Right renal cortex interstitium (tissue), 3 donors: ENCODE measurements at regions not wholly inside any gene's neighbourhood (a gene's known extent, or its start where the extent isn't known, plus 50 kb on each side); places are given as distances from the start of the nearest gene placed in this dataset.

Experiments
- DNase-seq, 3 donors: peaks; one replicate each; pipeline ENCODE4 v3.0.0-alpha.2; 2013; ENCODE audit warnings: low read depth in 3 of 3, low spot score in 2 of 3

DNA sequence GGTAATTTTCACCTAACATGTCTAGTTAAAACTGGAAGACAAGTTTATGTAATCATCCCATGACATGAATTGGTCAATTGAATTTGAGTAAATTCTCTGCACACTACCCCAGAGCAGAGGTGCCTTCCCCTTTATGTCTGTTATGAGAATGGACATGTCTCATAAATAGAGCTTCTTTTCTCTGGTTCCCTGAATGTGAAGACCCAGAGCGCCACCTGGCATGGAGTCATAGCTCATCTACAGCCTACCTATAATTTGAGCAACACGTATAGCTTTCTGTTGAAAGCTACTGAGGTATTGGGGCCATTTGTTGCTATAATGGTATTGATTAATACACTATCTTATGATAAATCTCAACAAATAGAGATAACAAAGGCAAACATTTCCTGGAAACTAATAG is 626.5 kb upstream of the GALNTL6 start:
- DNase-seq, result no peak

DNA sequence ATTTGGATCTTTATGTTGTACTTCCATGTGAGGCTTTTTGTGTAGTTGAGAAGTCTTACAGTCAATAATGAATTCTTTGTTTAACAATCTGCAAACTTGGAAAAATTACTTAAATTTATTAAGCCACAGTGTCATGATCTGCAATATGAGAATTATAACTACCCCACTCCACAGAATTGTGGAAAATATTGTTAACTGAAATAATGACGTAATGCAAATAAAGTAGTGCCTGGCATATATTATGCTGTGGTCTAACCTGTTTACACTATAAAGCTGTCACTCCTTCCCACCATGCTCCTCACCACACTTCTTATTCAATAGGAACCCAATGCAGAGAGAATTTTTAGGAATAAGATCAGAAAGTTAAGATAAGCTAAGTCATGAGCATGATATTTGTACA is 632.1 kb upstream of the GALNTL6 start:
- no peak for DNase-seq

DNA sequence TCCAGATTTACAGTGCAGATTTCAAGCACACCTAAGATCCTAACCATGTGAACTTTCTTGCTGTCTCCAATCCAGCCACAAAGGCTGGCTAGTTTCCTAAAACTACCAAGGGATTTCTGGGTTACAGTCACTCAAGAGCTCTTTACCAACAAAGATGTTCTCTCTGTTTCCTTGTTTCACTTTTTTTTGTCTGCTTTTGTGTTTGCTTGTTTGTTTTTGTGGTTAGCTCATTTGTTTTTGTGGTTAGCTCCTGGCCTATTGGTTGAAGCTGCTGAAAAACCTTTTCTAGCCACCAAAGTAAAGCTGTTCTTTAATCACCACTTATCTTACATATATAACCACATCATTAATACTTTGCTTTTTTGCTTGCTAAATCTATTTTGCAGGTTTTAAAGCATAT is 642.5 kb upstream of the GALNTL6 start:
- no peak for DNase-seq

DNA sequence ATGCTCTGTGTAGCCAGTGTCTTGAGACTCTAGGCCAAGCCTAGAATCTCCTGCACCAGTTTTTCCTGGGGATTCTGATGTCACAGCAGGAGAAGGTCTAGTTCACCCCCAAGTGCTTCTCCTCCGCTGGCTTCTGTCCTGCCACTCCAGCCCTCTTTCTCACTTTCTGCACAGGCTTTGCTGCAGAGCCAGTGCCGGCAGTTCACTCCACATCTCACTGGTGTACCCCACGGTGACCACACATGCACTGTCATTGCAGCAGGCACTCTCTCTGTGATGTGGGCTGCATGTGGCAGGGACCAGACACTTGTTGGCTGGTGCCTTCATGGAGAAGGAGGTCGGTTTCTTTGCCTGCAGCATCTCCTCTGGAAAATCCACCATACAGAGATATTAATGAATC is 643.8 kb upstream of the GALNTL6 start:
- DNase-seq, result no peak

DNA sequence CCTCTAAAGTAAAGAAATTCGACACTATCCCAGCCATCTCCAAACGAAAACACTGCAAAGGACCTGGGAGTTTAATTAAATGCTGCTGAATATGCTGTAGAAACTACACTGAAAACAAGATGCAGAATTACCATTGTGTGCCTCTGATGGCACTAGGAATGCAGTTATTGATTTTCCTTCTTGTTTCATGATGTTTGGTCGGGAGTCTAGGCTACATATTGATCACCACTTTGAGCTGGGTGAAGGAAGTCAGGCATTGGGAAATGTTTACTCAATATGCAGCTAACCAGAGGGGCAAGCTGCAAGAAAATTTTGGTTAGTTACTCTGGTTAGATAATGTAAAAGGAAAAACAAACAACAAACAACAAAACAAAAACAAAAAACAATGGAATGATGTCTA is 650.7 kb upstream of the GALNTL6 start:
- DNase-seq, result no peak

DNA sequence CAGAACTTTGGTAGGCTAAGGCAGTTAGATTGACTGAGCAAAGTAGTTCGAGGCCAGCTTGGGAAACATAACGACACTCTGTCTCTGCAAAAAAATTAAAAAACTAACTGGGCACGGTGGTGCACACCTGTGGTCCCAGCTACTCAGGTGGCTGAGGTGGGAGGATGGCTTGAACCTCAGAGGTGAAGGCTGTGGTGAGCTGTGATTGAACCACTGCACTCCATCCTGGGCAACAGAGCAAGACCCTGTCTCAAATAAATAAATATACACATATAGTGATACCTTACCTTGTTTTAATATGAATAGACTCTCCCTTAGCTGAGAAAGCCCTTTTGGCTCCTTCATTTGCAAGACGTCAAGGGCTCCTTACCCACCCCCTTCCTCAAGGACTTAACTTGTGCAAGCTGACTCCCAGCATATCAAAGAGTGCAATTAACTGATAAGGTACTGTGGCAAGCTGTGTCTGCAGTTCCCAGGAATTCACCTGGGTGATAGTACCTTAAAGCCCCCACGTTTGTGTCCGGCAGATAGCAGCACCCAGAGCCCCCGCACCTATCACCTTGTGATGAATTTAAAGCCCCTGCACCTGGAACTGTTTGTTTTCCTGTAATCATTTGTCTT is 655.6 kb upstream of the GALNTL6 start:
- no peak for DNase-seq

DNA sequence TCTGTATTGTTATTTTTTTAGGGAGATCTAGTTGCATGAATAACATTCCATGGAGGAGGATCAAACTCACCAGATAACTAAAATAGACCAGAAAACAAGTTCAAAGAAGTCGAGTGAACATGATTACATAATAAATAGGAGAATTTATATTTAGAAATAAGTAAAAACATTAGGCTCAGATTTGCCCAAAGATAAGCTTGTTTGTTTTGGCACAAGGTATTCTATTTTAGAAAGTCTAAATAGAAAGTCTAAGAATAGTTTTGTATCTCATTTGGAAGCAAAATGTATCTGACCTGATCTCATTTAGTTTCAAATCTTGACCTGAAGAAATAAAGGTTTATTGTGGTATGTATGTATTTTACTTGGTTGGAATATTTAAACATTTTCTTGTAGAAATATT is 670.6 kb upstream of the GALNTL6 start:
- no peak for DNase-seq

DNA sequence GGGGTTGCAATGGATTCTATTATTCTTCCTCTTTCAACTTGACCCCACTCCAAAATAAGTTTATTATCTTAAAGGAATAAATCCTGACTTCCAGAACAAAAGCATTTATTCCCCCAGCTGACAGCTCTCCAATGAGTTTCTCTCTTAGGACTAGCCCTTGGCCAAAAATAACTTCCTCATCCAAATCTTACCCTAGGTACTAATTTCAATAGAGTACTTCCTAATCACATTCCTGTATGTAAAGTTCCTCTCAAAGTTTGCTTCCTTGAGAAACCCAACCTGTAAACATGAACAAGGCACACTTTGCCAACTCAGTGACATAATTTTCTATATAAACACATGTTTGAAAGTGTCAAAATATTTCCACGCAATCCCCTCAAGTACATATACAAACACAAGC is 671.2 kb upstream of the GALNTL6 start:
- DNase-seq, result no peak

DNA sequence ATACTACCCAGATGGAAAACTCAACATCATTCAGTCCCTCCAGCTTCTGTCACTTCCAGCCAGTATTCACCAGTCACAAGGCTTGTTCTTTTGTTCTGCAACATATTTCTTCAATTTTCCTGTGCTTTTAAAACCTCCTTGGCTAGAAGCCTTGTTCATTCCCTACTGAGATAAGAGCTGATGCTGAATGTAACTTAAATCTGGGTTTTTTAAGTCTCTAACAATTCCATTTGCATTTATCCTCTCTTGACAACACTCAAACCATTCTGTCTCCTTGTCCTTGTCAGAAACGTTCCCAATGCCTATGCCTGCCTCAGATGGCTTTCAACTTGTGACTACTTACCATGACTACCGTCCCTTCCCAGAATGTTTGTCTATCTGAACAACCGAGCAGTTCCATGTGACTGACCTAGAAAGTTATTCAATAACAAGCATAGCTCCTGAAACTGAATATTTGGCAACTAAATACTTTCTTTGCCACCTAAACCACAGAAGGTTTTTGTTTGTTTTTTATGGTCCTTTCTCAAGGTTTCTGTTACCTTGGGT is 682.9 kb upstream of the GALNTL6 start:
- DNase-seq, result peak; percentile 4 to 8 (median 7)

DNA sequence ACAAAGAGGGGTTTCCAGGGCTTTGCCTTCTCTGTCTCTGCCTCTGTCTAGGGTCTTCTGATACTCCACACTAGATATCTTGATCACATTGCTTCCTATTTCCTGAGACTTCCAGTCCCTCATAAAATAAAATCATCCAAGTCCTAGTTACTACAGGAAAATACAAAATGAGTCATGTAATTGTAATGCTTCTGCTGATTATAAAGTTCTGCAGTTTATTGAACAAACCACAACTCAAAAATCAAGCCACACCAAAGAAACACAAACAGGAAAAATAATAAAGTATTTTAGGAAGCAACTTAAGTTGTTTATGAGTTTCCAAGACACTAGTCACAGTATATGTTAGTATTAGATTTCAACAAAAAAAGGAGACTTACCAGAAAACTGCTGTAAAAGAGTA is 695.1 kb upstream of the GALNTL6 start:
- DNase-seq, result no peak

DNA sequence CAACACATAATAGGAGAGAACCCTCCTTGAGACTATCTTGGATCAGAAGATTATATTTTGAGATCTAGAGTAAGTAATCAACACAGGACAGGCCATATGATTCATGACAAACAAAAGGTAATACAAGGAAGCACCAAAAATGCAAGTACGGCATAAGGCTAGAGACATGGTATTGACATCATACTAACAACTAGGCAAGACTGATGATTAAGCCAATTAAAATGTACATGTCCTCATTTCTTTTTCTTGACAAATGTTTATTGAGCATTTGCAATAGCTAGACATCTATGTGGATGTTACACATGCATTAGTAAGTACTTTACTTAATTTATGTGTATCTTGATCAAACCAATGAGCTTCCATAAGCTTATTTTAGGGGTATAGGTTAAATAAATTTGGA is 695.7 kb upstream of the GALNTL6 start:
- no peak for DNase-seq

DNA sequence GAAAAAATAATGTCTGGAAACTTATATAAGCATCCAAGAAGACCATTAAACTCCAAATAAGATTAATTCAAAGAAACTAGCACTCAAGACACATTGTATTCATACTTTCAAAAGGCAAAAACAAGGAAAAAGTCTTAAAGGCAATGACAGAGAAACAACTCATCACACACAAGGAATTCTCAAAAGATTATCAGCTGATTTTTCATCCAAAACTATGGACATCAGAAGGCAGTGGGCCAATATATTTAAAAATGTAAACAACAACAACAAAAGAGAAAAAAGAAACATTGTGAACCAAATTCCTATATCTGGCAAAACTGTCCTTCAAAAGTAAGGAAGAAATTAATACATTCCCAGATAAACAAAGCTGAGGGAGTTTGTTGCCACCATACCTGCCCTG is 711.4 kb upstream of the GALNTL6 start:
- DNase-seq, result no peak

DNA sequence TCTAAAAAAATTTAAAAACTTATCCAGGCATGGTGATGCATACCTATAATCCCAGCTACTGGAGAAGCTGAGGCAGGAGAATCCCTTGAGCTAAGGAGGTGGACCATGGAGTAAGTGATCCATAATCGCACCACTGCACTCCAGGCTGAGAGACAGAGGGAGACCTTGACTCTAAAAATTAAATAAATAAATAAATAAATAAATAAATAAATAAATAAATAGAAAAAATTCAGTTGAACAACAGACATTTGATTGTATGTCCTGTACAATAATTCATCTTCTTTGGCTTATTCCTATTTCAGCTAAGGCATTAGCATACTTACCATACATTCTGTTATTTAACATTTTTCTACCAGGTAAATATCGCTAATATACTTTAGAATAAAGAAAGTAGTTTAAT is 726.1 kb upstream of the GALNTL6 start:
- no peak for DNase-seq

DNA sequence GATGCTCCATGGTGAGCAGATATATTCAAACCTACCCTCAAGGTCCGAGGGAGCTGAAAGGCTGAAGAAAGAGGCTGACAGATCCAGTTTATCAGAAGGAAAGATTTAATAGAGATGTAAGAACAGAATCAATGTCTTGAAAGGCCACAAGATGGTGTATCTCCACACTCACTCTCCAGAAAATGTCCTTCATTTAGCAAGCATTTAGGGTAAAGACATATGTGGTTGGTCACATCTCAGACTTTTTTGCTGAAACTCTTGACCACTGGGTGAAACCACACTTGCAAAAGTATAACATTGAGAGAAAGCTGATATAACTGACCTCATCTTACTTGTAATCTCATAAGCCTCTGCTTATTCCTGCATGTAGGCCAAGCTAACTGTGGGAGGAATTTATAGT is 745.8 kb upstream of the GALNTL6 start:
- no peak for DNase-seq

DNA sequence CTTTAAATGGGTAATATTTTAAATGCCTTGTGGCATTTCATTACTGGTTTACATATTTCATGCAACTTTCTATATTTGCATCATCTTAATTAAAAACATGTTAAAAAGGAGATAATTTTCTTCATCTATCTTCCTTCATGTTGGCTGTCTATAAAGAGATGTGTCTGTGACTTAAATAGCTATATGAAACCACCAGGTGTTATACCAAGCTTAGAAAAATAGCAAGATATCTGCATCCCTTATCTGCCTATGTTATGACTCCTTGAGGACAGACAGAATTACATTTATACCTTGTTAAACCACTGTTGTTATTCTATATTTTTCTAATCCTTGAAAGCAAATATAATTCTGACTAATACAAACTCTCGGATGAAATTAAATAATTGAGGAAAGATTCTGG is 763.8 kb upstream of the GALNTL6 start:
- DNase-seq, result no peak

DNA sequence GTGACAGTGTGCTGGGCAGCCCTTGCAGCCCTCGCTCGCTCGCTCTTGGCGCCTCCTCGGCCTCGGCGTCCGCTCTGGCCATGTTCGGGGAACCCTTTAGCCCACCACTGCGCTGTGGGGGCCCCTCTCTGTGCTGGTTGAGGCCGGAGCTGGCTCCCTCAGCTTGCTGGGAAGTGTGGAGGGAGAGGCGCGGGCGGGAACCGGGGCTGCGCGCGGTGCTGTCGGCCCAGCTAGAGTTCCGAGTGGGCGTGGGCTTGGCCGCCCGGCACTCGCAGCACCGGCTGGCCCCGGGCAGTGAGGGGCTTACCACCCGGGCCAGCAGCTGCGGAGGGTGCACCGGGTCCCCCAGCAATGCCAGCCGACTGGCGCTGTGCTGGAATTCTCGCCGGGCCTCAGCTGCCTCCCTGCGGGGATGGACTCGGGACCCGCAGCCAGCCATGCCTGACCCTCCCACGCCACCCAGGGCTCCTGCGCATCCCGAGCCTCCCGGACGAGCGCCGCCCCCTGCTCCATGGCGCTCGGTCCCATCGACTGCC is 770.1 kb upstream of the GALNTL6 start:
- DNase-seq, result no peak

DNA sequence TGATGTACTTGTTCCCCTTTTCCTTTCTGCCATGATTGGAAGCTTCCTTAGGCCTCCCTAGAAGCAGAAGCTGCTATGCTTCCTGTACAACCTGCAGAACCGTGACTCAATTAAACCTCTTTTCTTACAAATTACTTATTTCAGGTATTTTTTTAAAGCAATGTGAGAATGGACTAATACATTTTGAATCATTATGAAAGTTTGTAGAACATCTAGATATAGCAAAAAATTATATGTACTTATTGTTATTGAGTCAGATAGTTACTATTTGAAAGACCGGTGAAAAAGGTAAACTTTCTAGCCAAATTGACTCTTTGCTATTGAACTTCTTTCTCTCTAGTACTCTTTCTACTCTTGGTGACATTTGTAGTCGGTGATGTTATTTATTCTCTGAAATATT is 777.3 kb upstream of the GALNTL6 start:
- no peak for DNase-seq

DNA sequence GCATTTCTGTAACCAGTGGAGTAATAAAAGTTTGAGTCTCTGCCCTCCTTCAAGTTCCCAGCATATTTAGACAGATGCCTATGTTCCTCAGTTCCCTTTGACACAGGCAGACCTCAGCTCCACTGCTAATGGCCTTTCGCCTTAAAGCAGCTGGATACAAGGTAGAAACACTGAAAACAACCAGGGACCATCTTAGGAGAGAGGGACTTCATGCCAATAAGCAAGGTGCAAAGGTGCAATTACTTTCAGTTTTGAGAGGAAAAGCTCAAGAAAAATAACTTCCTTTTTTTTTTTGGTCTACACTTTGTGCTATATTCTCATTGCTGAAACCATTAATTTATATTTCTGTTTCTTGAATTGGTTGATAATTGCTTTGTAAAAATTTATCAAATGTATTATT is 781.9 kb upstream of the GALNTL6 start:
- no peak for DNase-seq

DNA sequence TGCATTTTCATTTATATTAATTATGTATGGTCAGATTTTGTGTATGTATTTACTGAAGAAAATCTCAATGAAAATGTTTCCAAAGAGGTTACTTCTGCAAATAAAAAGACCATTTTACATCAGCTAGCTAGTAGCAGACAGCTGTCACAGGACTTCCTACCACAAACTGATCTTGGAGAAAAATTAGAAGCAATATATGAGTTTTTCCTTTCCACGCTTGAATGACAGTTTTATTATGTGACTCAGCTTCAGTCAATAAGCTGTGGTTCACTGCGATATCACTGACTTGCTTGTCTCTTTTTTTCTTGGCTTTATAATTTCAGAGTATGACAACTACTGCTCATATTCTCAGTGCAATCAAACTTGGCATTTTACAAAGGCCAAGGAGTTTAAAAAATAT is 787.4 kb upstream of the GALNTL6 start:
- no peak for DNase-seq

DNA sequence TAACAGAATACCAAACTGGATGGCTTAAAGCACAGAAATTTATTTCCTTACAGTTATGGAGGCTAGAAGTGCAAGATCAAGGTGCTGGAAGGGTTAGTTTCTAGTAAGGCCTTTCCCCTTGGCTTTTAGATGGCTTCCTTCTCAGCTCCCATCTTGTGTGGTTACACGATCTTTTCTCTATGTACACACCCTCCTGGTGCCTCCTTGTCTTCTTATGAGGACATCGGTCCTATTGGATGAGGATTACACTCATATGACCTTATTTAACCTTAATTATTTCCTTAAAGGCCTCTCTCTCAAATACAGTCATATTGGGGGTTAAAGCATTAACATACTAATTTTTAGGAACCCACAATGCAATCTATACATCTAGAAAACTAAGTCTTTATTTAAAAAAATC is 787.9 kb upstream of the GALNTL6 start:
- no peak for DNase-seq

DNA sequence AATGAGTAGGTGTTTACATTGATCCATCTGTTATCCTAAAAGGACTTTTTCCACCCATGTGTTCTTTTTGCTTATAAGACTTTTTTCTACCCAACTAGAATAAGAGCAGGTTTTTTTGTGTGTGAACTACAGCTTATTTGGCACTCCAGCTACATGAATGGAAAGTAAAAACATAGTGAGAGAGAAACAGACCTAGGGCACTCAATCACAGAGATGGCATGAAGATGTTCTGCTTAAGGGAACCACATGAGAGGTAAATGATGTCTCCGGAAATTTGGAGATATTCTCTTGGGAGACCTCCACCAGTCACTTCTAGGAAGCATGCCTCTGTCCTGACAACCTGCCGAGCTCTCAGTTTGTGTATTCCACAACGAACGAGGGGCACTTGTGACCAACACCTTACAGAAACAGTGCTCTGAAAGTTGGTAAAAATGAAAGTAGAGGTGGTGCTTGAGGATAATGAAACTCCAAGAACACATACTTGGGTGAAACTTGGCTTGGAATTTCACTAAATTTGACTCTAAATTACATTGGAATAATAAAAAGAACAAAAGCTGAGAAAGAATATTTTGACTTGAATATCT is 788.4 kb upstream of the GALNTL6 start:
- DNase-seq, result no peak

DNA sequence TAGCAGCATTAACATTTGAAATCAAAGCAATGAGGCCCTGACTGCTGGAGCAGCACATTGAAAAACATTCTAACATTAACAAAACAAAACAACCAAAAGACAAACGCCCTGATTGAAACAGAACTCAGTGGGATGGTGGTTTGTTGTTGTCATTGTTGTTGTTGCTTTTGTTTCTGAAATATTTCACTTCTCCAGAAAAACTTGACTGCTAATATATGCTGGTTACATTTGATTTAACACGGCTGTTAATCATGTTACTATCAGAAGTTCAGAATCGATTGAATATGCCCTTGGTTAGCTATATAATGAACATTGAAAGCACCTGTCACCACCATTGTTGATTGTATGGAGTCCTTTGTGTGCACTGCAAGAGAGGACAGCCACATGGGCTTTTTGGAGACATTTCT is 790.4 kb upstream of the GALNTL6 start:
- DNase-seq, result no peak

DNA sequence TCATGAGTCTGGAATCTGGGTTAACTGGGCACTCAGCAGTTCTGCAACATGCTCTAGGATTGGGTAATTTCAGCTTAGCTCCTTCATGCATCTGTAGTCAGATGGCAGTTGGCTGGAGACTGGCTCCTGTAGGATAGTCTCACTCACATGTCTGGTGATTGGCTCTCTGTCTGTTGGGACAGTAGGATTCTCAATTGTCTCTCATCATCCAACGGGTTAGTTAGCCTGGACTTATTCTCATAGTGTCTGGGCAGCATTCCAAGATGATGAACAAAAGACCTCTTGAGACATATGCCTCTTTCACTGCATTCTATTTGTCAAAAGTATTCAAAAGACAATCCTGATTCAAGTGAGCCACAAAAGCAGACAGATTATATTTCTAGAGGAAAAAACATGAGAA is 795.6 kb upstream of the GALNTL6 start:
- DNase-seq, result no peak
